Thyroid gland (tissue), 4 donors: ENCODE measurements at regions not wholly inside any gene's neighbourhood (a gene's known extent, or its start where the extent isn't known, plus 50 kb on each side); places are given as distances from the start of the nearest gene placed in this dataset.
A peak's percentile ranks its signal among the peaks of the same experiment; 100 is the strongest.

Source experiments
- DNase-seq, 2 donors: peaks; one replicate each; pipeline ENCODE4 v3.0.0-alpha.2; 2019
- H3K27ac ChIP-seq, 3 donors: fragments of 200-600 bp; sonication (generic); 1 replicate in 2 of 3; 2 replicates in 1 of 3; pipeline ENCODE4 v1.5.1; 2016 to 2019; ENCODE audit warnings: mild to moderate bottlenecking in 1 of 3, moderate library complexity in 1 of 3
- H3K27me3 ChIP-seq: fragments of 200-600 bp; sonication (generic); one replicate; pipeline ENCODE4 v1.5.1; 2019
- H3K36me3 ChIP-seq, 2 donors: fragments of 200-600 bp; sonication (generic); one replicate each; pipeline ENCODE4 v1.5.1; 2016 to 2019
- H3K4me1 ChIP-seq, 2 donors: fragments of 200-600 bp; sonication (generic); one replicate each; pipeline ENCODE4 v1.5.1; 2017 to 2019
- H3K4me3 ChIP-seq, 3 donors: fragments of 200-600 bp; sonication (generic); replicated peaks in 1 of 3; 1 replicate in 2 of 3; 2 replicates in 1 of 3; pipeline ENCODE4 v1.5.1; 2016; ENCODE audit warnings: mild to moderate bottlenecking in 1 of 3
- H3K9me3 ChIP-seq: fragments of 200-600 bp; sonication (generic); one replicate; pipeline ENCODE4 v1.5.1; 2017
- CTCF ChIP-seq, 6 experiments: fragments of 200-600 bp in 3 of 6; fragments of 450-650 bp in 3 of 6; sonication (generic) in 3 of 6; IDR thresholded peaks; one replicate each; pipeline ENCODE4 v1.5.1; 2016 to 2019; ENCODE audit warnings: antibody characterized with exemption in 6 of 6, mild to moderate bottlenecking in 2 of 6, inconsistent platforms in 1 of 6, moderate library complexity in 1 of 6
- POLR2A ChIP-seq, 2 donors: fragments of 450-650 bp; IDR thresholded peaks; one replicate each; pipeline ENCODE4 v1.6.1; 2017; ENCODE audit warnings: antibody characterized with exemption in 2 of 2, mild to moderate bottlenecking in 2 of 2, moderate library complexity in 1 of 2
- WGBS, 2 donors: methylation state at CpG; one replicate each; pipeline ENCODE4 v1.1.5; 2017; 5-methylcytosine and 5-hydroxymethylcytosine counted together
- intact Hi-C: fragments of 100-400 bp; cut with DNase I; formaldehyde crosslinking; loops from one replicate; pipeline ENCODE4 v1.15.1; 2023

GRCh38 chr2:217705461-217705860, 297.3 kb downstream of the TNS1 start:
- no peaks in the 10 kb centered on the region for H3K27me3 ChIP-seq
- H3K4me1 ChIP-seq: peaks cover 8 to 27% of the 10 kb centered on the region in 2 donors
- intact Hi-C loops: no loop called here
- no peaks in the 10 kb centered on the region for H3K9me3 ChIP-seq
- H3K27ac ChIP-seq: no peak overlapping the region
- no peaks in the 10 kb centered on the region for H3K36me3 ChIP-seq
- H3K4me3 ChIP-seq: no peak overlapping the region
- no peak for DNase-seq
- WGBS, 2 donors: 65 to 93% methylated on average over 3 of the region's 3 CpGs
- TF ChIP-seq CTCF (IDR thresholded peaks at IDR 0.05) (no peak), POLR2A (IDR thresholded peaks at IDR 0.05) (no peak)

GRCh38 chr2:217703999-217704398, 298.8 kb downstream of the TNS1 start:
- H3K36me3 ChIP-seq: no peaks in the 10 kb centered on the region
- DNase-seq: no peak
- TF ChIP-seq POLR2A (IDR thresholded peaks at IDR 0.05): no peak
- no peak for TF ChIP-seq CTCF (IDR thresholded peaks at IDR 0.05)
- intact Hi-C loops: no loop called here
- H3K9me3 ChIP-seq: no peaks in the 10 kb centered on the region
- H3K27me3 ChIP-seq: no peaks in the 10 kb centered on the region
- H3K4me3 ChIP-seq: no peak overlapping the region
- H3K4me1 ChIP-seq: peaks cover 17 to 26% of the 10 kb centered on the region in 2 donors
- no peak overlapping the region for H3K27ac ChIP-seq
- WGBS, 2 donors: 85 to 89% methylated on average over 5 of the region's 5 CpGs

- WGBS, 2 donors: 23 to 45% methylated on average over 5 of the region's 5 CpGs
- H3K27ac ChIP-seq: peak overlapping the region in 2 of 3 donors; percentile 4 to 38
- intact Hi-C loops: no loop called here
- no peaks in the 10 kb centered on the region for H3K36me3 ChIP-seq
- peaks cover 25 to 35% of the 10 kb centered on the region in 2 donors for H3K4me1 ChIP-seq
- DNase-seq: peak; percentile 54 to 56
- TF ChIP-seq POLR2A (IDR thresholded peaks at IDR 0.05): no peak
- no peak for TF ChIP-seq CTCF (IDR thresholded peaks at IDR 0.05)
- H3K27me3 ChIP-seq: no peaks in the 10 kb centered on the region
- no peak overlapping the region for H3K4me3 ChIP-seq
- H3K9me3 ChIP-seq: no peaks in the 10 kb centered on the region
These were observed 299.7 kb downstream of the TNS1 start for GRCh38 chr2:217703102-217703501.

GRCh38 chr2:217701622-217702021, 301.2 kb downstream of the TNS1 start:
- no peak for DNase-seq
- H3K9me3 ChIP-seq: no peaks in the 10 kb centered on the region
- no peak overlapping the region for H3K4me3 ChIP-seq
- no peaks in the 10 kb centered on the region for H3K27me3 ChIP-seq
- peaks cover 19 to 32% of the 10 kb centered on the region in 2 donors for H3K4me1 ChIP-seq
- WGBS, 2 donors: 95 to 96% methylated on average over 5 of the region's 5 CpGs
- H3K36me3 ChIP-seq: no peaks in the 10 kb centered on the region
- no peak overlapping the region for H3K27ac ChIP-seq
- intact Hi-C loops: no loop called here
- TF ChIP-seq POLR2A (IDR thresholded peaks at IDR 0.05) (no peak), CTCF (IDR thresholded peaks at IDR 0.05) (no peak)

- WGBS, 2 donors: 54 to 66% methylated on average over 3 of the region's 3 CpGs
- Histone ChIP-seq H3K9me3 (no peaks in the 10 kb centered on the region), H3K4me1 (peaks cover 19 to 32% of the 10 kb centered on the region in 2 donors), H3K4me3 (no peak overlapping the region), H3K27ac (peak overlapping the region; percentile 63 to 91 (median 87)), H3K27me3 (no peaks in the 10 kb centered on the region), H3K36me3 (no peaks in the 10 kb centered on the region)
- no peak for TF ChIP-seq CTCF (IDR thresholded peaks at IDR 0.05)
- intact Hi-C loops: no loop called here
- DNase-seq: peak; percentile 91 to 94
These were observed 304.1 kb downstream of the TNS1 start for GRCh38 chr2:217698691-217699090.
